Endothelial cell of hepatic sinusoid (primary cell): ENCODE measurements at regions not wholly inside any gene's neighbourhood (a gene's known extent, or its start where the extent isn't known, plus 50 kb on each side); places are given as distances from the start of the nearest gene placed in this dataset.
"Not testable (repeated sequence)": the region's sequence is repeated elsewhere in the genome, so short reads cannot be mapped to it uniquely, and the experiment has no call there.

Experiments used
- in situ Hi-C: cut with HindIII; loops from 2 replicates; pipeline ENCODE4 v1.10.0; 2017; ENCODE audit warnings: low sequenced_read_pairs

DNA sequence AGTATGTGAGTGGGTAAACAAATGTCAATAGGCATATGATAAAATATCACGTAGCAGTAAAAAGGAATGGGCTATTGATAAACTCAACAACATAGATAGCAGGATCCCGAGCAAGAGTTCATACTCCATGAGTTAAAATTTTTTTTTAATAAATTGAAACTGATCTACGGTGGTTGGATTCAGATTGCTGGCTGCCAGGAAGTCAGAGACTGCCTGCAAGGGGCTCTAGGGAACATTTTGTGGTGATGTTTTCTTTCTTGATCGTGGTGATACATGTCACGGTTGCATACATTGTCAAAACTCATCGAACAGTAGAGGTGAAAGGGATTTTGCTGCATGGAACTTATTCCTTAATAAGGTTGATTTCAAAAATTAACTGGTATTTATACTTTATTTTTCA lies 62.6 kb upstream of the WNT7B start:
- in situ Hi-C loops: no loop called here

DNA sequence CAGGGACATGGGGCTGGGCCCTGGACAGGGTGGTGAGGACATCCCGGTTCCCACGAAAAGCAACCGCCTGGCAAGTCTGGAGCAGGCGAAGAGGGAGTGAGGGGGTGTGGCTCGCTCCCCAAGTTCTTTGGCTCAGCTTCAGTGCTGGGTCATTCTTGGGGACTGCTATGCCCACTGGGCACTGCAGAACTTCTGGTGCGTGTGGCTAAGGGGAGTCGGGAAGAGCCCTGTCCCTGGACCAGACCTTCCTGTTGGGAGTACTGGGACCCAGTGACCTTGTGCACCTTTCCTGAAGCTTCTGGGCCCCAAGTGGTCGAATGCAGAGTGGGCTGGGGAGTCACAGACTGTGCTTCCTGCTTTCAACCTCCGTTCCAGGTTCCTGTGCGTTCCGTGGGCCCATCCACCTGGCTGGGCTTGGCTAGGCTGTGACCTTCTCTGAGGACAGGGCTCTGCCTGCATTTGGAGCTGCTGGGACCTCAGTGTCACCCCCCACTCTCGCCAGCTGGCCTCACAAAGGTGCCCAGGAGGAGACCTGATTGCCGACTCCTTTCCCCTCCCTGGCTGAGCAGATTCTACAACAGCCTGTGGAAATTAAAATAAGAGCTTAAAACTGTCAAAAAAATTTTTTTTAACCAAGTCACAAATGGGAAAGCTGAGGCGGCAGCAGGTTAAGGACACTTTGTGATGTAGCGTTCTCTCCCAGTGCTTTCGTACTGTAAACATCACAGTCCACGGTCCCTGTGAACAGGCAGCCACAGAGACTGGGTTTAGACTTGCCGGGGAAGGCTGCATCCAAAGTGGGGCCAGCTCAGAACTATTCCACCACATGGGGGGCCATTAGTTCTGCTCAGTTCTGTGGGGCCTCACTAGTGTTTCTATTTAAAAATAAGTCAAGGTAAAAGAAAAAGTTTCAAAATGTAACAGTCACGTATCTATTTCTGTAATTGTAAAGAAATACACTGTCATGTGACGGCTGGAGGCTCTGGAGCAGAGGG lies 63.8 kb upstream of the WNT7B start:
- in situ Hi-C loops: loop anchor here (5.0 kb wide), 1 partner anchor 33 kb away; no protein-coding TSS in a partner anchor

DNA sequence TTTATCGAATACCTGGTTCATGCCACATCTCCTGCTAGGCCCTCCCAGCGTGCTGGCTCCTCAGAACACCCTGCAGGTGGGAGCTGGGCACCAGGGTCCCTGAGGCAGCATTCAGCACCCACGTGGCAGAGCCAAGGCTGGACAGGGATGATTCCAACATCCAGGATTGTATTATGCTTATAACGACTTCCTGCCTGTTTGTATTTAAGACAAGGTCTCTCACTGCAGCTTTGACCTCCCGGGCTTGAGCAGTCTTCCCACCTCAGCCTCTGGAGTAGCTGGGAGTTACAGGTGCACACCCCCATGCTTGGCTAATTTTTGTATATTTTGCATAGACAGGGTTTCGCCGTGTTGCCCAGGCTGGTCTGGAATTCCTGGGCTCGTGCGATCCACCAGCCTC lies 64.7 kb upstream of the WNT7B start:
- in situ Hi-C loops: loop anchor here (5.0 kb wide), 1 partner anchor 34 kb away; no protein-coding TSS in a partner anchor

DNA sequence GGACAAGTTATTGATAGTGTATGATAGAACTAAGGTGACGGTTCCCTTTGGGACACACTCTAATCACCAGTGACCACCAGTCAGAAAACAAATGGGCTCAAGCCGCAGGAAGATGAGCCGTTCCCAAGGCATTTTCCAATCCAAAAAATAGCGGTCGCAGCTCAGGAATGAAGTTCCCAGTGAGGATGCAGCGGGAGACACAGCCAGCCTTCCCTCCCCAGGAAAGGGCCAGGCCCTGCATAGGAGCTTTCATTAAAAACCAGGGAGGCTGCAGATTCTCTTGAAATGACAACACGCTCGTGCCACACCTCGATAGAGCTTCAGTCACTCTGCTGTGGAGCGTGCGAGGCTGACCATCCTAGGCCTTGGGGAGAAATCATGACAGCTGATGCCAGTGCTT lies 65.8 kb upstream of the WNT7B start:
- in situ Hi-C loops: loop anchor here (5.0 kb wide), 1 partner anchor 35 kb away; no protein-coding TSS in a partner anchor

DNA sequence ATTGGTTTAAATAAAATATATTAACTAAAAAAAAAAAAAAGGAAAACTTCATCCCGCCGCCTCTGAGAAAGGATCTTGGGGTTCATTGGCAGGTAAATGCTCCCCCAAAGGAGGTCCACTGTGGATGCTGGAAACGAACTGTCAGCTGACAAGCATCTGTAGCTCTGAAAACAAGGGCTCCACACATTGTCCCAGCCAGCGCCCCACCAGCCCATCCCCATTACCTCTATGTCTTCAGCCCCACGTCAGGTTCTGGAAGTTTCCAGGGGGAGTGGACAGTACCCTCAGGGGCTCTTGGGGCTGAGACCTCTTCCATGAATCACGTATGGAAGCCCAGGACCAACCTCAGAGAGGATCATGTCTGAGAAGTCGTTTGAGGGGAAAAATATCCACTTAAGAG lies 66.4 kb upstream of the WNT7B start:
- in situ Hi-C loops: loop anchor here (5.0 kb wide), 1 partner anchor 36 kb away; no protein-coding TSS in a partner anchor

DNA sequence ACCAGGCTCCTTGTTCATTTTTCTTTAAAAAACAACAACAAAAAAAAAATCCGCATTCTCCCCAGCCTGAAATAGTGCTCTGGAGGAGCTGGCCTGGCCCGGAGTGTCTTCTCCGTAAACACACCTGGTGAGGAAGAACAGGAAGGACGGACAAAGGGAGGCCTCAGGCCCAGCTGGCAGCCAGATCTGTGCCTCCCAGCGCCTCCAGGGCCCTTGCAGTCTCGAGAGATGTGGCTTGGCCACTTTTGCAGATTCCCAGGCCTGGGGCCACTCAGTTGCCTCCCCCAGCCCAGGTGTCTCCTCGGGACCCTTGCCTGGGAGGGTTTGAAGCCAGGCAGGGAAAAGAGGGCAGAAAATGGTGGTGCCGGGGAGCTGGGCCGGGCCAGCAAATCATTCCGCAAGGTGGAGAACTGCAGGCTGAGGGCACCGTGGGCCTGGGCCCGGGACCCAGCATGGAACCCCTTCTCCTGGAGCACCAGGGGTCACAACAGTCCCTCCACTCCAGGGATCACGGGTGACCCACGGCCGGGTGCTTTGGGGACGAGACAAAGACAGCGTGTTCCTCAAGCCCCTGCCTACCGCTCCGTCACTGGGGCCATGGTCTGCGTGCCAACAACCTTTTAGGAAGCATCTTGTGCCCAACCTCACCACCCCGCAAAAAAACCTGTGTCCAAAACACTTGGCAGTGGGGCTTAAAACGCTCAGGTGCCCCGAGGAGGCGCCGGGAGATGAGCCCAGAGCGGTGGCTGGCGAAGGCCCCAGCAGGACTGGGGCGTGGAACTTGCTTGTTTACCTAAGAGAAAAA lies 67.1 kb upstream of the WNT7B start:
- in situ Hi-C loops: loop anchor here (5.0 kb wide), 1 partner anchor 37 kb away; no protein-coding TSS in a partner anchor

- in situ Hi-C loops: loop anchor here (5.0 kb wide), 1 partner anchor 38 kb away; no protein-coding TSS in a partner anchor
Measured at GRCh38 chr22:46044621-46045458, 67.9 kb upstream of the WNT7B start.

DNA sequence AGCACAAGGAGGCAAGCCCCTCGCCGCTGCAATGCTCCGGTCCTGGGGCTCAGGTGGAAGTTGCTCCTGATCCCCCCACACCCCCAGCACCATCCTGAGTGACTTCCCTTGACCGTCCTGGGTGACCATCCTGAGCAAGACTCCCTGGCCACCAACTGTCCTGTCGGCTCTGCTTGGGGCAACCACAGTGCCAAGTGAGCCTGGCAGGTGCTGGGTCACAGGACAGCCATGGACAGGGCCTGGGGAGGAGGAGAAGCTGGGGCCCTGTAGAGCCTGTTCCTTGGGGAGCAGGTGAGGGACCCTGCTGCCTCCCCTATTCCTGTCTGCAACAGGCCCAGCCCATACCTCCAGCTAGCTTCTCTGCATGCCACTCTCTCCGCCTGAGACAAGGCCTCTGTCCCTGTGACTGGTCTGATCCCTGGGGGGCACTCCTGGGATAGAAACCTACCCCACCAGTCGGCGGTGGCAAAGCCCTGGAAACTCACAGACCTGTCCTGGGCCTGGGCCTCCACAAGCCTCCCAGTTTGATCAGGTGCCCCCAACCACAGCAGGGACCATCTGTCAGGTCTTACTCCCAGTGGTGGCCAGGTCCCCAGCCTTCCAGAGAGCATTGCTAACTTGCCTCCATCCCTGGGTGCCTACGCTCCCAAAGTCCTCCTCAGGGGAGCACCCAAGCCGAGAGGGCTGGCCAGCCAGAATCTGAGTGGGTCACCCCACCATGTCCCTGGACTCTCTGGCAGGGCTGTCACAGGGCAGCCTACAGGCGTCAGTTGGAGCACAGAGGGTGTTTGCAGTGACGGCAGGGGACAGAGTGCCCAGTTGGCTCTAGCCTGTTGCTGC lies 68.7 kb upstream of the WNT7B start:
- in situ Hi-C loops: no loop called here

DNA sequence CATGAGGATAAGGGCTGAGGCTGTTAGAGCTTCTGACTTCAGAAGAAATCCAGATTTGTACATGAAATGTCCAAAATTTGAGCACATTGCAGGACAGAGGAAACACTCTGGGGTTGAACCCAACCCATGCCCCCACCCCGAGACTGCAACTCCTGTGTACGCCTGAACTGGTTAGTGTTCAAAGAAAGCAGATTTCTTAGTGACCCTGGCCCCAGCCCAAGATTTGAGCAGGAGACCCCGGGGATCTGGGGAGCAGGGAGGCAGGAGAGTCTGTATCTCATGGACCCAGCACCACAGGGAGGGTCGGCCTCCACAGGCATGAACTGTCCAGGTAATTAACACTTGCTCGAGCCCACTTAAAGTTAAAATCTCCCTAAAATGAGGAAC lies 69.3 kb upstream of the WNT7B start:
- in situ Hi-C loops: no loop called here

- in situ Hi-C loops: no loop called here
Measured at GRCh38 chr22:46047226-46047625, 70.3 kb upstream of the WNT7B start.

DNA sequence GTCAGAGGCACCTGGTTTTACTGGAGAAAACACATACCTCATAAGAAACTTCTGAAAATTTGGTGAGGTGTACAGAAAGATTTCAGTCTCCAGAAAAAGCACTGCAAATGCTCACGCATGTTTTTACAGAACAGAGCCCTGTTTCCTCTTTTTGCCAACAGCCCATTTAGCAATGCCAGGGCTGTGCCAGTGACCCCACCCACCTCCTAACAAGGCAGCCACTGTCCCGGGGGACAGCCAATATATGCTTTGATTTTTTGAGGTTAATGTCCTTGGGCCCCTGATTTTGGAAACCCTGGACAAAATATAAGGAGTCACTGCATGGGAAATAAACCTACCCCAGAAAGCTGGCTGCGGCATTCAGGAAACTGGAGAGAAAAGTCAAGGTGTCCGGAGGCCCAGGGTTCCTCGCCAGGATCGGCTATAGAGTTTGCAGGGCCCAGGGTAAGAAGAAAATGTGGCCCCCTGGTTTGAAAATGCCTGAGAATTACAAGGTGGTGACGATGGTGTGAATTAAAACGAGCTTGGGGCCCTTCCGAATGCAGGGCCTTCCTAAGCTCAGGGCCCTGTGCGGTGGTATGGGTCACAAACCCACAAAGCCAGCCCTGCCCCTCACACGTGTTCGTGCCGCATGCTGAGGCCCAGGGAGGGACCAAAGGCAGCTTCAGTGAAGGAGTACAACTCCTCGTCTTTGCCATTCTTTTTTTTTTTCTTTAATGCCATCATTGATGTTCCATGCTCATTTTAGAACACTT lies 71.1 kb upstream of the WNT7B start:
- in situ Hi-C loops: no loop called here

DNA sequence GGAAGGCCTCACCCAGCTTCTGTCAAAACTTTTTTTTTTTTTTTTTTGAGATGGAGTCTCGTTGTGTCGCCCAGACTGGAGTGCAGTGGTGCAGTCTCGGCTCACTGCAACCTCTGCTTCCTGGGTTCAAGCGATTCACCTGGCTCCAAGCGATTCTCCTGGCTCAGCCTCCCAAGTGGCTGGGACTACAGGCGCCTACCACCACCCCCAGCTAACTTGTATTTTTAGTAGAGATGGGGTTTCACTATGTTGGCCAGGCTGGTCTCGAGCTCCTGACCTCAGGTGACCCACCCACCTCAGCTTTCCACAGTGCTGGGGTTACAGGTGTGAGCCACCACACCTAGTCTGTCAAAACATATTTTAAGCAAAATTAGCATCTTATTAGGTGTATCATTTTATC lies 71.7 kb upstream of the WNT7B start:
- in situ Hi-C loops: not testable (repeated sequence)

DNA sequence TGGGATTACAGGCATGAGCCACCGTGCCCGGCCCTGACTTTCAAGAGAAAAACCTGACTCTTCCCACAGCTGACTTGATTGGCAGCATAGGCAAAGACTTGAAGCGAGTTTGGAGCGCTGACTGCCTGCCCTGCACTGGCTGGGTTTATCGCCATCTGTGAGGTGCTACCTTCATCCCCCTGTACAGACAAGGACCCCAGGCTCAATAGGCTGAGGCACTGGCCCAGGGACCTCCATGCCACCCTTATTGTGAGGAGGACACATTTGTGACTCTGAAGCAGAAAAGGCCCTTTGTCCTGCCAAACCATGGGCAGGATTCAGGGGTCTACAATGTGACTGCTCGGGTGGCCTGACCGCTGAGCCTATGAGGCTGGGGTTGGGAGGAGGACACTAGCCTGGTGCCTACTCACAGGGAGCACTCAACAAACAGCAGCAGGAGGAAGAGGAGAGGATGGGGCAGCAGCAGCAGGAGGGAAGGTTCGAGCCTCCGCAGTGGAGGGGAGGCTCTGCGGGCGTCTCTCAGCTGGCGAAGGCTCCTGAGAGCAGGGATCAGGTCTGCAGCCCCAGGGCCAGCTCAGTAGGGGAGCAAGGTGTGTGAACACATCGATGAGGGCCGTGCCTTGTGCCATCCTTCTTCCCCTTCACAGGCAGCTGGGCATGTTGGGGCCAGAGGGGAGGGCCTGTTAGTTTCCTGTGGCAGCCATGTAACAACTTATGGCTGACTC lies 72.9 kb upstream of the WNT7B start:
- in situ Hi-C loops: no loop called here

DNA sequence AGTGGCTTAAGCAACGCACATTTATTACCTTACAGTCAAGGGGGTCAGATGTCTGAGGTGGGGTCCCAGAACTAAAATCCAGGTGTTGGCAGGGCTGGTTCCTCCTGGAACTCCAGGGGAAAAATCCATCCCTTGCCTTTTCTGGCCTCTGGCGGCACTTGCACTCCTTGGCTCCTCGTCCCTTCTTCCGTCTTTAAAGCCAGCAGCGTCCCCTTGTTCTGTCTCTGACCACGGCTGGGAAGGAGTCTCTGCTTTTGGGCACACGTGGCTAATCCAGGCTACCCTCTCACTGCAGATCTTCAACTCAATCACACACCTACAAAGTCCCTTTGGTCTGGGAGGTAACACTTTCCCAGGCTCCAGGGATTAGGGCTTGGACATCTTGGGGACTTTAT lies 73.5 kb upstream of the WNT7B start:
- in situ Hi-C loops: no loop called here

DNA sequence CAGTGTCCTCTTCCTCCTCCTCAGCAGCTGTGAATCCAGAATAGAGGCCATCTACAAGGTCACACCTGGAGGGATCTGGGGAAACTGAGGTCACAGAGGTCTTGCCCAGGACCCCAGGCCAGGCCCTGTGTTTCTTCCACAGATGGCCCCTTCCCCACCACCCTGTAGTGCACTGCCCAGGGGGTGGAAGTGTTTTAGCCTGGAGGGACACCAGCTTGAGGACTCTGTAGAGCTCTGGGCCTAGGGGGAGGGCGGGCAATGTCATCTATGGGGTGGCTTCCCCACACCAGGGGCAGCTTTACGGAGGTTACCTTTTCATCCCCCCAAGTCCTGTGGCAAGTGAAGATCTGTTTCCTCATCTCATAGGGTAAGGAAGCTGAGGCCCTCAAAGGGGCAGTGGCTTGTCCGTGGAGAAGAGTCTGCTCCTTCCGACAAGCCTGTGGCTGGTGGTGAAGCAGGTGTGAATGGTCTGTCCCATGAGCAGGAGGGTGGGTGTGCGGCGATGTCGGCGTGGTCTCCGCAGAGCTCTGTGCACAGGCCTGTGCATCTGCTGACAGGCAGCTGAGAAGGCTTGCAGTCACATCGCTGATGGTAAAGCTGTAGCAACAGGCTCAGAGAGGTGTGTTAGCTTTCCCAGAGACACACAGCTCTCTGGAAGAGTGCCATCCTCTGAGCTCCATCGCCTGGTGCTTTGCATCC lies 74.1 kb upstream of the WNT7B start:
- in situ Hi-C loops: no loop called here

DNA sequence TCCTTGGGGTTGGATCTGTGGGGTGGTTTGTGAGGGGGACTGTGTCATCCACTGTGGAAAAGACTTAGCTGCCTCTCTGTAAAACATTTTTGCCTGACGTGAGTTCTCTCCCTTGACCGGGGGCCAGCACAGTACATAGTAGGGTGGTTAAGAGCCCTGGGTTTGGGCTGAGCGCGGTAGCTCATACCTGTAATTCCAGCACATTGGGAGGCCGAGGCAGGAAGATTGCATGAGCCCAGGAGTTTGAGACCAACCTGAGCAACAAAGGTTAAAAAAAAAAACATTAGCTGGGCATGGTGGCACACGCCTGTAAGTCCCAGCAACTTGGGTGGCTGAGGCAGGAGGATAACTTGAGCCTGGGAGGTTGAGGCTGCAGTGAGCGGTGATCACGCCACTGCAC lies 74.7 kb upstream of the WNT7B start:
- in situ Hi-C loops: no loop called here

DNA sequence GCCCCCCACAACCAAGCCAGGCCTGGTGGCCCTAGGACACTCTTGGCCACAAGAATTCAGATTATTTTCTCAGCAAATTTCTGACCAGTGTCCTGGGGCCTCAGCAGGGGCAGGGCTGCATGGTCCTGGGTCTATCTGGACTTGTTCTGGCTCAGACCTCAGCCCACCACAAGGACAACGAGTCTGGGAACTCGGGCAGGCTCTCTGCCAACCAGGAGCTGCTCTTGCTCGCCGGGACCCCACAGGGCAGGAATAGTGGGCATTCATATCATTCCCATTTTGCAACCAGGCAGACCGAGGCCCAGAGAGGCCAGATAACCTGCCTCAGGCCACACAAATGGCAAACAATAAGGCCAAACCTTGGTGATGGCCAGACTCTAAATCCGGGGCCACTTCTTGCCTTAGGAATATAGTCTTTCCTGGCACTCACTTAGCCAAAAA lies 75.4 kb upstream of the WNT7B start:
- in situ Hi-C loops: no loop called here
